ENCODE measurements at regions not wholly inside any gene's neighbourhood (a gene's known extent, or its start where the extent isn't known, plus 50 kb on each side); places are given as distances from the start of the nearest gene placed in this dataset.
"Not testable (repeated sequence)": the region's sequence is repeated elsewhere in the genome, so short reads cannot be mapped to it uniquely, and the experiment has no call there.

GRCh38 chr6:88497403-88497802 lies 331.3 kb upstream of the CNR1 start:
- DNase-seq: not testable (repeated sequence)

- DNase-seq: no peak
Measured at GRCh38 chr6:88494401-88495140, 328.4 kb upstream of the CNR1 start.

- no peak for DNase-seq
Measured at GRCh38 chr6:88493717-88494116, 327.6 kb upstream of the CNR1 start.

- no peak for DNase-seq
Measured at GRCh38 chr6:88492824-88493223, 326.7 kb upstream of the CNR1 start.

GRCh38 chr6:88492241-88492640 lies 326.1 kb upstream of the CNR1 start:
- no peak for DNase-seq

- DNase-seq: no peak
Measured at GRCh38 chr6:88491266-88491880, 325.2 kb upstream of the CNR1 start.

GRCh38 chr6:88490908-88491264 lies 324.7 kb upstream of the CNR1 start:
- no peak for DNase-seq

GRCh38 chr6:88490195-88490907 lies 324.2 kb upstream of the CNR1 start:
- DNase-seq: no peak

- no peak for DNase-seq
Measured at GRCh38 chr6:88483424-88483823, 317.3 kb upstream of the CNR1 start.

GRCh38 chr6:88482465-88482864 lies 316.3 kb upstream of the CNR1 start:
- DNase-seq: no peak

GRCh38 chr6:88481519-88481918 lies 315.4 kb upstream of the CNR1 start:
- DNase-seq: no peak

- DNase-seq: no peak
Measured at GRCh38 chr6:88480816-88481215, 314.7 kb upstream of the CNR1 start.

GRCh38 chr6:88477413-88477812 lies 311.3 kb upstream of the CNR1 start:
- DNase-seq: no peak

- no peak for DNase-seq
Measured at GRCh38 chr6:88476388-88476787, 310.2 kb upstream of the CNR1 start.

GRCh38 chr6:88474720-88475119 lies 308.6 kb upstream of the CNR1 start:
- DNase-seq: no peak

GRCh38 chr6:88473589-88473988 lies 307.4 kb upstream of the CNR1 start:
- no peak for DNase-seq

GRCh38 chr6:88472851-88473525 lies 306.8 kb upstream of the CNR1 start:
- DNase-seq: no peak

- DNase-seq: no peak
Measured at GRCh38 chr6:88459643-88460042, 293.5 kb upstream of the CNR1 start.

- no peak for DNase-seq
Measured at GRCh38 chr6:88459189-88459588, 293.0 kb upstream of the CNR1 start.

GRCh38 chr6:88458662-88459061 lies 292.5 kb upstream of the CNR1 start:
- no peak for DNase-seq

- DNase-seq: no peak
Measured at GRCh38 chr6:88456221-88456859, 290.2 kb upstream of the CNR1 start.

- no peak for DNase-seq
Measured at GRCh38 chr6:88455317-88455716, 289.2 kb upstream of the CNR1 start.

GRCh38 chr6:88454658-88455057 lies 288.5 kb upstream of the CNR1 start:
- no peak for DNase-seq

Data from CD4-positive, alpha-beta T cell treated with Interleukin-4 for 1 hour (primary cell).